Inflammatory macrophage (primary cell): ENCODE measurements at regions not wholly inside any gene's neighbourhood (a gene's known extent, or its start where the extent isn't known, plus 50 kb on each side); places are given as distances from the start of the nearest gene placed in this dataset.
A peak's percentile ranks its signal among the peaks of the same experiment; 100 is the strongest.

Experiments used
- DNase-seq, 2 donors: peaks; one replicate each; pipeline ENCODE4 v3.0.0-alpha.2; 2020 to 2022

GRCh38 chr6:104573350-104573749, 286.4 kb downstream of the HACE1 start:
- no peak for DNase-seq

- no peak for DNase-seq
Measured at GRCh38 chr6:104572901-104573300, 286.8 kb downstream of the HACE1 start.

GRCh38 chr6:104566411-104566810, 293.3 kb downstream of the HACE1 start:
- no peak for DNase-seq

GRCh38 chr6:104563306-104563705, 296.4 kb downstream of the HACE1 start:
- DNase-seq = no peak

GRCh38 chr6:104559435-104560202, 300.1 kb downstream of the HACE1 start:
- DNase-seq = no peak

- no peak for DNase-seq
Measured at GRCh38 chr6:104558746-104559145, 301.0 kb downstream of the HACE1 start.

GRCh38 chr6:104548297-104548696, 311.4 kb downstream of the HACE1 start:
- no peak for DNase-seq

GRCh38 chr6:104541411-104541810, 318.3 kb downstream of the HACE1 start:
- no peak for DNase-seq

- no peak for DNase-seq
Measured at GRCh38 chr6:104540743-104541142, 319.0 kb downstream of the HACE1 start.

GRCh38 chr6:104539173-104539572, 320.5 kb downstream of the HACE1 start:
- DNase-seq = no peak

GRCh38 chr6:104537872-104538271, 321.8 kb downstream of the HACE1 start:
- DNase-seq = no peak

- no peak for DNase-seq
Measured at GRCh38 chr6:104537180-104537579, 322.5 kb downstream of the HACE1 start.

GRCh38 chr6:104532462-104532861, 327.3 kb downstream of the HACE1 start:
- peak; percentile 14 to 22 for DNase-seq

- DNase-seq = peak in 1 of 2 donors; percentile 3
Measured at GRCh38 chr6:104531646-104532045, 328.1 kb downstream of the HACE1 start.

GRCh38 chr6:104527761-104528415, 331.8 kb downstream of the HACE1 start:
- DNase-seq = peak; percentile 13 to 21

- DNase-seq = peak; percentile 38 to 44
Measured at GRCh38 chr6:104527311-104527710, 332.4 kb downstream of the HACE1 start.

- DNase-seq = no peak
Measured at GRCh38 chr6:104526376-104526775, 333.3 kb downstream of the HACE1 start.

GRCh38 chr6:104525677-104526322, 333.9 kb downstream of the HACE1 start:
- DNase-seq = peak; percentile 82 to 83

GRCh38 chr6:104522533-104522932, 337.2 kb downstream of the HACE1 start:
- peak; percentile 9 to 51 for DNase-seq

GRCh38 chr6:104521176-104521575, 338.5 kb downstream of the HACE1 start:
- no peak for DNase-seq

- no peak for DNase-seq
Measured at GRCh38 chr6:104519566-104519965, 340.2 kb downstream of the HACE1 start.

GRCh38 chr6:104509355-104509754, 350.4 kb downstream of the HACE1 start:
- DNase-seq = no peak

GRCh38 chr6:104506429-104506828, 353.3 kb downstream of the HACE1 start:
- no peak for DNase-seq

GRCh38 chr6:104505838-104506237, 353.9 kb downstream of the HACE1 start:
- DNase-seq = no peak
